ENCODE measurements at regions not wholly inside any gene's neighbourhood (a gene's known extent, or its start where the extent isn't known, plus 50 kb on each side); places are given as distances from the start of the nearest gene placed in this dataset.

DNA sequence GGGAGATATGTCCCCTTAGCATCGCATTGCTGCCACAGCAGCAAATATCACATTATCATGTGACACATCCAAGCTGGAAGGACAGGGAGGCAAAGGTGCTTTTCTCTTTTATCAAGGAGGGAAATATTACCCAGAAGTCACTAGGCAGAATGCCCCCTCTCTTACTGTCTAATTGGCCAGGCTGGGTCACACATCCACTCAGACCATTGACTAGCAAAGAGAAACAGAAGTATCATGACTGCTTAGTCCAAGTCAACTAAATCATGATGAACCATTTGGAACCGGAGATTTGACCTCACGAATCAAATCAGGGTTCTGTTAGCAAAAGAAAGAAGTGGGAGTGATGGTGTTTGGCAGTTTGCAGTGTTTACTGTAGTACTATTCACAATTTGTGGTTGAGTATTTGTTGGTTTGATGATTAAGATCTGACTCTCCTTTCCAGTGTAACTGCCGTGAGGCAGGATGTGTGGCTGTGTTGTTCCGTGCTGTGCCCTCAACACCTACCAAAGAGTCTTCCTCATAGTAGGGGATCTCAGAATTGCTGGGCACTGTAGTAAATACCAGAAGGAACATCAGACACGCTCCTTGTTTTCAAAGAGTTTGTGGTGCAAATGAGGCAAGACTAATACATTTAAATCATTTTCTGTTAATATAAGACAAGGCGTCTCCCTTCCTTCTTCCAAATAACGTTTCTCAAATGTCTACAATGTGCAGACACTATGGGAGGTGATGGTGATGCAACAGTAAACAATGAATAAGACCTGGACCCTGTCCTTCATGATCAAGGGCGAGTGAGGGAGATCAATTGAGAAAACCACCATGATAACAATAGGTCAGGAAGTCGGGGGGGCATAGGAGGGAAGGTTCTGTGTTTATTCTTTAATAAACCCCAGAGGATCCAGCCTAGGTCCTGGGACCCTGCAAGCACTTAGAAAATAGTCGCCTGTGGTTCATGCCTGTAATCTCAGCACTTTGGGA, 194.4 kb upstream of the CRY1 start (continued):
- TF ChIP-seq CEBPB (IDR thresholded peaks at IDR 0.05; ENCODE audit: low read depth, low read length): no peak
- TF ChIP-seq CHD1 (IDR thresholded peaks at IDR 0.05; ENCODE audit: low read depth, low read length): no peak
- no peak for TF ChIP-seq GABPA (IDR thresholded peaks at IDR 0.05; ENCODE audit: borderline replicate concordance, insufficient read depth, low read length)
- TF ChIP-seq RAD21 (IDR thresholded peaks at IDR 0.05 in 1 of 2, conservative IDR thresholded peaks at IDR 0.05 in 1 of 2; ENCODE audit: low read depth in 2 of 2, low read length in 2 of 2): no peak
- TF ChIP-seq KDM4A (IDR thresholded peaks at IDR 0.05; ENCODE audit: low read depth, low read length, severe bottlenecking): no peak

Data from H1 (cell line).